Ovary (tissue), 3 donors: ENCODE measurements at regions not wholly inside any gene's neighbourhood (a gene's known extent, or its start where the extent isn't known, plus 50 kb on each side); places are given as distances from the start of the nearest gene placed in this dataset.

Experiments used
- CTCF ChIP-seq, 3 donors: fragments of 450-650 bp in 2 of 3; fragments of 200-600 bp in 1 of 3; IDR thresholded peaks; one replicate each; pipeline versions ENCODE4 v1.5.1 to v1.8.0; 2016 to 2022; ENCODE audit warnings: antibody characterized with exemption in 3 of 3, mild to moderate bottlenecking in 1 of 3
- POLR2A ChIP-seq: fragments of 450-650 bp; IDR thresholded peaks from one replicate; pipeline ENCODE4 v1.6.1; 2017; ENCODE audit warnings: antibody characterized with exemption, mild to moderate bottlenecking, moderate library complexity
- donor health status: DM: no; HTN: no; CAD: no.

DNA sequence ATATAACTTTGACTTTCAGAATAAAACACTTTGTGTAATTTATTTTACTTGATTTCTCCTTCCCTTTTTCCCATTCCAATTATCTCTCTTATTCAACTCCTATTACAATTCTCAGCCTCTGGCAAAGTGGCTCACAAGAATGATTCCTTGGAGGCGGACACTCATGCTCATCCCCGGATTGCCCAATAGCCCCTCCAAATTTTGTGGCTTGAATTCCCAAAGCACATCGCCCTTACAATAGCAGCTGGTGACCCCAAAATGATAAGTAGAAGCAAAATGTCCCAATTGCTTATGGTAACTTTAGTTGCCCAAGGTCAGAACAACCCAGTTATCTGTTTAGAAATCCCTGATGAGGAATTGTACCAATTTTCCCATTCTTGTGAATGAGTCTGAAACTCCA lies 1523.5 kb upstream of the PRR20A start:
- TF ChIP-seq CTCF (IDR thresholded peaks at IDR 0.05) (no peak), POLR2A (no peak)
